GM10248 (cell line): ENCODE measurements at regions not wholly inside any gene's neighbourhood (a gene's known extent, or its start where the extent isn't known, plus 50 kb on each side); places are given as distances from the start of the nearest gene placed in this dataset.

Experiments
- CTCF ChIA-PET: fragments of 300-600 bp; sonication (Branson Sonifier 250); formaldehyde crosslinking; extraction: SDS; loops from one replicate; lab custom pipeline; 2021; ENCODE audit warnings: antibody characterized with exemption; lab: Yijun Ruan, JAX
- POLR2A ChIA-PET: fragments of 350-650 bp; sonication (Branson Sonifier 250); formaldehyde crosslinking; extraction: SDS; loops from one replicate; lab custom pipeline; 2020; ENCODE audit warnings: antibody characterized with exemption; lab: Yijun Ruan, JAX
- DNase-seq: peaks from one replicate; pipeline ENCODE4 v3.0.0; 2012; ENCODE audit errors: extremely low spot score
- TF ChIP-seq, protein P1 (sequence below): IDR thresholded peaks from 2 replicates; pipeline ENCODE4 v1.5.1; 2012; ENCODE audit warnings: mild to moderate bottlenecking, low read depth; ENCODE audit errors: extremely low read depth, missing control alignments, control extremely low read depth

DNA sequence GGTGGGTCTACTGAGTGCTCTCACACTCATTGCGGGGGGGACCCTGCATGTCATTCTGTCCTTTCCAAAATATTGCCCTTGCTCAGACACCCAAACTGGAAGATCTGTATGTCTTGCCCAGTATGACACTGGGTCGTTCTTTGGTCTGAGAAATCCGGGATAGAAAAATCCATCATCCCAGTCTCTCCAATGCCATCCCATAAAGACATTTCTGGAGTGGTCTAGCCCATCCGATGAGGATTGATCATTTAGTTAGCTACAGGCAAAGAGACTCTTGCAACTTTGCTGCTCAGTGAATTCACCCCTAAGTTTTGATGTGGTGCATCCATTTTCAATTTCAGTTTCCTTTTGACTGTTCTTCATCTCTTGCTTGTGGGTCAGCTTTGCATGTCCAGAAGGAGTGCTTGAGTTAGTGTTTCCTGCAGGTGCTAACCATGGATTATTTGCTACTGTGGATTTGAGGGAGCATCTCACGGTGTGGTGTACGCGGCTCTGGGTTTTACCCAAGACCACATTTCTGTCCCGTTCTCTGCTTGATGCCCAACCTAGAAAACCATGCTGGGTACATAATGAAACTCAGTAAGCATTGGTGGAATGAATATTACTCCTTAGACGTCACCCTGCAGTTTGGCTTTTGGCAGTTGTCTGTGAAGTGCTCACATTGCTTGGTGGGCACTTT lies 247.0 kb upstream of the MKI67 start:
- TF ChIP-seq, protein P1, sequence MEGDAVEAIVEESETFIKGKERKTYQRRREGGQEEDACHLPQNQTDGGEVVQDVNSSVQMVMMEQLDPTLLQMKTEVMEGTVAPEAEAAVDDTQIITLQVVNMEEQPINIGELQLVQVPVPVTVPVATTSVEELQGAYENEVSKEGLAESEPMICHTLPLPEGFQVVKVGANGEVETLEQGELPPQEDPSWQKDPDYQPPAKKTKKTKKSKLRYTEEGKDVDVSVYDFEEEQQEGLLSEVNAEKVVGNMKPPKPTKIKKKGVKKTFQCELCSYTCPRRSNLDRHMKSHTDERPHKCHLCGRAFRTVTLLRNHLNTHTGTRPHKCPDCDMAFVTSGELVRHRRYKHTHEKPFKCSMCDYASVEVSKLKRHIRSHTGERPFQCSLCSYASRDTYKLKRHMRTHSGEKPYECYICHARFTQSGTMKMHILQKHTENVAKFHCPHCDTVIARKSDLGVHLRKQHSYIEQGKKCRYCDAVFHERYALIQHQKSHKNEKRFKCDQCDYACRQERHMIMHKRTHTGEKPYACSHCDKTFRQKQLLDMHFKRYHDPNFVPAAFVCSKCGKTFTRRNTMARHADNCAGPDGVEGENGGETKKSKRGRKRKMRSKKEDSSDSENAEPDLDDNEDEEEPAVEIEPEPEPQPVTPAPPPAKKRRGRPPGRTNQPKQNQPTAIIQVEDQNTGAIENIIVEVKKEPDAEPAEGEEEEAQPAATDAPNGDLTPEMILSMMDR = no peak
- CTCF ChIA-PET = no interaction called here
- DNase-seq = peak; percentile 38
- POLR2A ChIA-PET = no interaction called here

DNA sequence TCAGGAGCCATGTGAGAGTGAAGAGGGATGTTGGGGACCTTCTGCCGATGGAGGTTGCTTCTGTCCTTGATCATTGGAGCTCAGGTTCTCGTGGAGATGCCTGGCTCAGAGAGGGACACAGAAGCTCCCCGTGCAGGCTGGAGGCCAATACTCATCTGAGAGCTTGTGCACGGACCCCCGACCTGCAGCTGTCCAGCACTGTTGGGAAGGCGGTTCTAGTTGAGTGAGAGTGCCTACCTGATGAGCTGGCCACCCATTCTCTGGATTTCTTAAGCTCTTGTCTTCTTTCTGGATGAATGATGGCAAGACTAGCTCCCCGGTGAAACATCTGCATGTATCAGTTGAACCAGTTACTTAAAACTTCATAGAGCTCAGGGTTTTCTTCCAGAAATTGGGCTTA lies 247.6 kb upstream of the MKI67 start:
- TF ChIP-seq, protein P1 = no peak
- ChIA-PET CTCF (no interaction called here), POLR2A (no interaction called here)
- no peak for DNase-seq

DNA sequence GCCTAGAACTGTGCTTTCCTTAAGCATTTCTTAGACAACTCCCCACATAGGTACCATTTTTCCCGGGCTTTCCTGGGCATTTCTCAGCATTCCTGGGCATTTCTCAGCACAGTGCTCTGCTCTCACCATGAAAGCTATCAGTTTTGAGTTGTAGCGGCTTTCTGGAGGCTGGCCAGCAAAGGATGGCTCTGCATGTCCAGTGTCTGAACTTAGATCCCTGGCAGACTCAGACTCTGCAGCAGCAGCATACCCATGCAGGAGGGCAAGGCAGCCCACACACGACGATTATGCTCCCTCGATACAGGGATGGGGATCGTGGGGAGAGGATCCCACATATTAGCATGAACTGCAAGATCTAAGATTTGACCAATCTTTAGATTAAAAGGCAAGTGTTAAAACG lies 248.9 kb upstream of the MKI67 start:
- POLR2A ChIA-PET = no interaction called here

DNA sequence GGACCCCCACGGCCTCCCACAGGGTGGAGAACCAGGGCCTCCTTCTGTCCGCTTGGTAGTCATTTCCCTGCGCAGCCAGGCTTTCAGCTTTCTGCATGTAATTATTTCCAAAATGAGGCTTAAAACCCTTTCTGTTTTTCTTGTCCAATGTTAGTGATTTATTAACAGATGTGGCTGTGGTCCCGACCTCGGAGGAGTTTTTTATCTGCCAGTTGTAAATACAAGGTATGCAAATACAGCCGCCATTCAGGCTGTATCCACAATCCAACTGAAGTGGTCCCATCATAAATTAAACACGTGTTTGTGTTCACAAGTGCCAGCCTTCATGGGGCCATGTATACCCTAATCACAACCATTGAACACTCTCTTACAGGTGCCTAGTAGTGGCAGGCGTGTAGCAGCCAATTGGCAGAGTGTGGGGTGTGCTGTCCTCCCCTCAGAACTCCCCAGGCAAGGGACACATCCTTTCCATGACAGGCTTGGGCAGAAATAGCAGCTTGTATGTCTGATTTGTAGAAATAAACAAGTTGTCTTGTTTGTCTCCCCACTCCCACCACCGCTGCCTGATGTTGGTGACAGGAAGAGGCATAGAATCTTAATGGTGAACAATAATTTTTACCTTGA lies 251.3 kb upstream of the MKI67 start:
- CTCF ChIA-PET = no interaction called here
- TF ChIP-seq, protein P1 = no peak
- POLR2A ChIA-PET = no interaction called here
- no peak for DNase-seq

More for the DNA sequence above, 248.9 kb upstream of the MKI67 start:
- TF ChIP-seq, protein P1 = no peak
- CTCF ChIA-PET = no interaction called here
- DNase-seq = no peak

DNA sequence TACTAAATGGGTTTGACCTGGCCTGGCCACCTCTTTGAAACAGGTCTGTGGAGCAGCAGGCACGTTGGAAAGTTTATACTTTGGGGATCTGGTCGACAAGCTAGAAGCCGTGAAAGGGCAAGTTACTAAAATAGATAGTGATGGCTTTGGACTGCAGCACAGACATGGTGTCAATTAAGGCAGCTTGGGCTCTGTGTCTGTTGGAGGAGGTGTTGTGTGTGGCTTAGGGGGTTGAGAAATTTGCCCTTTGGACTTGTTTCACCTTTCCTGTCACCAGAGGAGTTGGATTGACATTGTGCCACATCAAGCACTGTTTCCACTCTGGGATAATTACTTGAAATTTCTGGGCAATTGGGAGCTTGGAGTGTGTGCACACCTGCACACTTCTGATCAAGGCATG lies 251.8 kb upstream of the MKI67 start:
- TF ChIP-seq, protein P1 = no peak
- POLR2A ChIA-PET = no interaction called here
- DNase-seq = no peak
- CTCF ChIA-PET = no interaction called here

DNA sequence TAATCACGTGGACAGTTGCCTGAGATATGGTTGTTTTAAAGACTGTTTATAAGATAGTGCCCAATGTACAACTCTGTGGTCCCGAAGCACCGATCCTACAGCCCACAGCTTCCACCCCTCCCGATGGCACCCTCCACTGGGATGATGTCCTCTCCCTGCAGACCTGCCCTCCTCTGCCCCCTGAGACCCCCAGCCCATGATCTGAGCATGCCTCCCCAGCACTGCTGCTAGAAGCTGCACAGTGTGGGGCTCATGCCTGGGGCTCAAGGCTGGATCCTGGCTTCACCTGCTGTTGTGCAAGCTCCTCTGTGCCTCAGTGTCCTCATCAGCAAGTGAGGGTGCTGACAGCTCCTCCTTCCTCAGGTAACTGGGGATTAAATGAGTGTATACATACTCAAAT lies 254.7 kb upstream of the MKI67 start:
- ChIA-PET POLR2A (no interaction called here), CTCF (interaction anchor here (1.0 kb wide), 1 partner anchor 11 kb away, joined by 3 read pairs; no protein-coding TSS in a partner anchor)
- no peak for DNase-seq
- TF ChIP-seq, protein P1 = no peak
